D341Med (cell line): ENCODE measurements at regions not wholly inside any gene's neighbourhood (a gene's known extent, or its start where the extent isn't known, plus 50 kb on each side); places are given as distances from the start of the nearest gene placed in this dataset.

ENCODE experiments used
- DNase-seq: peaks from one replicate; pipeline ENCODE4 v3.0.0; 2012; ENCODE audit warnings: low spot score

DNA sequence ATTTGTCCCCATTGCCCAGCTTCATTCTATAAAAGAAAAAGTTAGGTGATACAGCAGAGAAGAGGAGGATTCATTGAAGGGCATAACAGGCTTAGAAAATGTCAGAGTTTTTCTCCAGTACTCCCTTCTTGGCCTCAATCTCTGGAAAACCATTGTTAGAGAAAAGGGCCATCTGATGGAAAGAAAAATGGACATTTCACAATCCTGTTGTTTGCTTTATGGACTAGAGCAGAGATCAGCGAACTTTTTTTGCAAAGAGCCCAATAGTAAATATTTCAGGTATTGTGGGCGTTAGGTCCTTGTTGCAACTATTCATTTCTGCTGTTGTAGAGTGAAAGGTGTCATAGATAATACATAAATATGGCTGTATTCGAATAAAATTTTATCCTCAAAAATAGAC is 208.8 kb downstream of the TLE4 start:
- DNase-seq: no peak

DNA sequence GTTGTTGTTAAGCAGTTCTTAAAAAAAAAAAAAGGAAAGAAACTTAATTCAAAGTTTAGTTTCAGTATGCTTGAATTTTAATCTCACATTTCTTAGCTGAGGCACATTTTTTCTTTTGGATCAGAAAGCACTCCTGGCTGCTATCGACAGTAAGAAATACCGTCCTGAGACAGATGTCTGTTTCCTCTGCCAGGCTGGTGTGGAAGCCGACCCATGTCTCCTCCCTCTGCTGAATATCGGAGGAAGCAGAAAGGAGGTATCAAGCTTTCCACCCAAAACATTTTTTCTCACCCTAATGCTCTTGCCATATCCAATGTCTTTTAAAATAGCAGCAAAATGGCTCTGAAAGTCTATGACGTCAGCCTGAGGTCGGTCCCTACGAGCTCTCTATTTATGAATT is 208.1 kb downstream of the TLE4 start:
- DNase-seq: no peak

DNA sequence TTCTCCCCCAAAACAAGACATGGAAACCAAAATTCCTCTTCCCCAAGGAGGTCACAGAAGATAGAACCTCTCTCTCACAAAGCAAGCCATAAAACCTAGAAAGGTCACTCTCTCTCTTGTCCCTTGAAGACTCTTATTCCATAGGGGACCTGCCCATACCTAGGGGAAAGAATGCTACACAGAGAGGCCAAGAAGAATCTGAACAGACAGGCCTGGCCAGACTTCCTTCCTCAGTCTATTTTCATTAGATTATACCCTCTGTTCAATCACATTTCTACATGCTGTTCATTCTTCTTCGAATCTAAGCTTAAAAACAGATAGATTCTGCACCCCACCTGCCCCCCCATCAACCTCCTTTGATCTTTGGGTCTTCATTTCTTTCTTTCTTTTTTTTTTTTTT is 206.8 kb downstream of the TLE4 start:
- DNase-seq: no peak

DNA sequence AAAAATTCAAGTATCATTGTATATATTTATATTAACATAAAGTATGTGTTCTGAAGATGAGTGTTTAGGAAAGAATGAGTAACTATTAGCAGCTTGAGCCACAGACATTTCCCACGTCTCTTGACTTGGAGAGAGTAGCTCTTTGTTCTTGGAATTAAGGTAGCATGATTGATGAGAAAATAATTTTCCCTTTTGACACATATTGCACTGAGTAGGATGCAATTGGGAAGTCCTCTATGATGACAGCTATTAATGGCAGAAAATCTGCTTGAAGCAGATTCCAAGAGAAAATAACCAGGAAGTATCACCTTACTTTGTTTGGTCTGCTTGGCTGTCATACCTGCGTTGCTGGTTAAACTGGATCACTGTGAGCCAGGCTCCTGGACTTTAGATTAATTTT is 204.8 kb downstream of the TLE4 start:
- DNase-seq: no peak
